GM12878 (cell line): ENCODE measurements at regions not wholly inside any gene's neighbourhood (a gene's known extent, or its start where the extent isn't known, plus 50 kb on each side); places are given as distances from the start of the nearest gene placed in this dataset.

Source experiments
- ATAC-seq: fragments of 200-7000 bp; cut with Tn5 transposase; 3 replicates; pipeline ENCODE4 v1.9.1; 2020; ENCODE audit warnings: mild to moderate bottlenecking, moderate library complexity
- BruUV-seq: library from RNA; stranded (reverse); fragments of 400-500 nt; replicated peaks from 2 replicates; lab custom pipeline; 2021; lab: Mats Ljungman, UMichigan
- CTCF ChIA-PET: fragments of 300-600 bp; sonication (Branson Sonifier 250); formaldehyde crosslinking; extraction: SDS; loops from one replicate; lab custom pipeline; 2021; ENCODE audit warnings: inconsistent platforms; lab: Yijun Ruan, JAX
- POLR2A ChIA-PET: fragments of 350-600 bp; formaldehyde crosslinking; extraction: SDS; loops from one replicate; lab custom pipeline; 2021; ENCODE audit warnings: inconsistent platforms; lab: Charles Lee
- RAD21 ChIA-PET: fragments of 300-600 bp; sonication (Branson Sonifier 250); formaldehyde crosslinking; loops from one replicate; lab custom pipeline; 2023; ENCODE audit warnings: antibody characterized with exemption; ENCODE audit not compliant: unreplicated experiment; lab: Charles Lee
- SMC1A ChIA-PET: fragments of 300-600 bp; sonication (Branson Sonifier 250); formaldehyde crosslinking; loops from one replicate; lab custom pipeline; 2023; ENCODE audit not compliant: unreplicated experiment, uncharacterized antibody; lab: Charles Lee
- DNase-seq: peaks from one replicate; pipeline ENCODE4 v3.0.0-alpha.2; 2011; ENCODE audit warnings: low read depth, low spot score
- FAIRE-seq: peaks from 3 replicates; lab custom pipeline; 2011; peaks lifted over from hg19 to GRCh38; lab: Jason Lieb, UNC
- H2AFZ ChIP-seq: 2 replicates; pipeline ENCODE4 v1.6.0; 2011; ENCODE audit warnings: low read depth, low read length, control low read depth; ENCODE audit not compliant: control insufficient read depth
- H3K27ac ChIP-seq: 2 replicates; pipeline ENCODE4 v1.5.1; 2011; ENCODE audit warnings: control low read depth; ENCODE audit not compliant: control insufficient read depth, insufficient read depth
- H3K27me3 ChIP-seq, 2 experiments: replicated peaks in 1 of 2; 2 replicates each; pipeline versions ENCODE4 v1.6.0 to v1.6.1; 2011; ENCODE audit warnings: low read length in 1 of 2; ENCODE audit not compliant: control insufficient read depth in 2 of 2, insufficient read depth in 2 of 2
- H3K36me3 ChIP-seq, 2 experiments: 2 replicates each; pipeline ENCODE4 v1.5.1; 2011; ENCODE audit warnings: low read length in 1 of 2; ENCODE audit not compliant: control insufficient read depth in 2 of 2, insufficient read depth in 2 of 2
- H3K4me1 ChIP-seq: 2 replicates; pipeline ENCODE4 v1.6.1; 2011; ENCODE audit warnings: mild to moderate bottlenecking, low read length, moderate library complexity, mixed read lengths; ENCODE audit not compliant: control insufficient read depth, insufficient read depth
- H3K4me2 ChIP-seq: 2 replicates; pipeline ENCODE4 v1.6.0; 2011; ENCODE audit warnings: control low read depth; ENCODE audit not compliant: control insufficient read depth, insufficient read depth
- H3K4me3 ChIP-seq: fragments of 200-600 bp; sonication (generic); 2 replicates; pipeline ENCODE4 v1.5.1; 2016
- H3K79me2 ChIP-seq: 2 replicates; pipeline ENCODE4 v1.6.0; 2011; ENCODE audit warnings: low read length; ENCODE audit not compliant: control insufficient read depth, insufficient read depth
- H3K9ac ChIP-seq: 2 replicates; pipeline ENCODE4 v1.8.0; 2011; ENCODE audit warnings: low read length, control low read depth, mixed read lengths; ENCODE audit not compliant: control insufficient read depth, insufficient read depth
- H3K9me3 ChIP-seq: replicated peaks from 3 replicates; pipeline ENCODE4 v1.5.1; 2011; ENCODE audit warnings: mild to moderate bottlenecking, low read length; ENCODE audit not compliant: control insufficient read depth, insufficient read depth
- H4K20me1 ChIP-seq: 2 replicates; pipeline ENCODE4 v1.6.0; 2011; ENCODE audit not compliant: control insufficient read depth, insufficient read depth
- CHD4 ChIP-seq: fragments of 200-600 bp; sonication (generic); IDR thresholded peaks from 2 replicates; pipeline ENCODE4 v1.6.1; 2016; ENCODE audit warnings: mild to moderate bottlenecking
- CREB1 ChIP-seq: IDR thresholded peaks from 2 replicates; pipeline ENCODE4 v1.6.1; 2012; ENCODE audit warnings: low read depth, mild to moderate bottlenecking, inconsistent platforms
- E2F8 ChIP-seq: fragments of 450-650 bp; IDR thresholded peaks from 2 replicates; pipeline ENCODE4 v1.6.1; 2018; ENCODE audit warnings: mild to moderate bottlenecking, low read depth, moderate library complexity; ENCODE audit not compliant: partially characterized antibody
- EED ChIP-seq: sonication (generic); IDR thresholded peaks from 2 replicates; pipeline ENCODE4 v1.6.1; 2016; ENCODE audit warnings: antibody characterized with exemption, low read depth
- EP300 ChIP-seq, 2 experiments: fragments of 150-350 bp in 1 of 2; IDR thresholded peaks; 2 replicates each; pipeline ENCODE4 v1.6.1; 2011 to 2012; ENCODE audit warnings: low read depth in 2 of 2, low read length in 2 of 2, borderline replicate concordance in 1 of 2, improper control_type of control experiment in 1 of 2, inconsistent platforms in 1 of 2; ENCODE audit not compliant: control insufficient read depth in 1 of 2
- FOS ChIP-seq: IDR thresholded peaks from 3 replicates; pipeline ENCODE4 v1.6.1; 2011; ENCODE audit warnings: borderline replicate concordance; ENCODE audit not compliant: insufficient read length; ENCODE audit errors: extremely low read depth
- MXI1 ChIP-seq: fragments of 150-350 bp; IDR thresholded peaks from 2 replicates; pipeline ENCODE4 v1.6.1; 2011; ENCODE audit warnings: low read depth, mild to moderate bottlenecking, inconsistent platforms, low read length, improper control_type of control experiment
- NR2C2 ChIP-seq: IDR thresholded peaks from 2 replicates; pipeline ENCODE4 v1.6.1; 2011; ENCODE audit warnings: borderline replicate concordance, low read depth; ENCODE audit not compliant: control insufficient read depth, insufficient read length
- RAD21 ChIP-seq: IDR thresholded peaks from 2 replicates; pipeline ENCODE4 v1.6.1; 2011; ENCODE audit warnings: mild to moderate bottlenecking, low read depth, low read length, moderate library complexity; ENCODE audit not compliant: insufficient read depth
- SMARCA5 ChIP-seq: fragments of 450-650 bp; IDR thresholded peaks from 2 replicates; pipeline ENCODE4 v1.6.1; 2017; ENCODE audit warnings: mild to moderate bottlenecking
- SP1 ChIP-seq: IDR thresholded peaks from one replicate; pipeline ENCODE4 v1.6.1; 2011; ENCODE audit warnings: low read depth, low read length
- TCF12 ChIP-seq: IDR thresholded peaks from 2 replicates; pipeline ENCODE4 v1.6.1; 2011; ENCODE audit warnings: low read depth, mild to moderate bottlenecking, low read length
- WRNIP1 ChIP-seq: IDR thresholded peaks from 2 replicates; pipeline ENCODE4 v1.6.1; 2011; ENCODE audit warnings: low read depth, low read length, improper control_type of control experiment, borderline replicate concordance
- ZNF217 ChIP-seq: fragments of 450-650 bp; IDR thresholded peaks from 2 replicates; pipeline ENCODE4 v1.6.1; 2017; ENCODE audit warnings: antibody characterized with exemption, mild to moderate bottlenecking
- ZNF274 ChIP-seq: IDR thresholded peaks from one replicate; pipeline ENCODE4 v1.8.0; 2011; ENCODE audit not compliant: insufficient read length, insufficient read depth
- WGBS: methylation state at CpG from one replicate; pipeline ENCODE4 v1.1.6; 2016; ENCODE audit warnings: low lambda C conversion rate; ENCODE audit not compliant: insufficient replicate concordance, insufficient coverage; ENCODE audit errors: missing lambda C conversion rate; 5-methylcytosine and 5-hydroxymethylcytosine counted together
- in situ Hi-C: fragments of 300-500 bp; cut with MboI; formaldehyde crosslinking; loops from 9 replicates; pipeline ENCODE4 v1.14.3; 2018; ENCODE audit warnings: mixed read lengths
- intact Hi-C: fragments of 100-400 bp; cut with micrococcal nuclease; formaldehyde crosslinking; loops from one replicate; pipeline ENCODE4 v1.14.2; 2022; ENCODE audit not compliant: unreplicated experiment
- TF ChIP-seq, protein P1 (sequence below): fragments of 450-650 bp; IDR thresholded peaks from 2 replicates; pipeline ENCODE4 v1.6.1; 2016; ENCODE audit warnings: mild to moderate bottlenecking
- TF ChIP-seq, protein P2 (sequence below): fragments of 450-650 bp; IDR thresholded peaks from 2 replicates; pipeline ENCODE4 v1.6.1; 2017; ENCODE audit warnings: mild to moderate bottlenecking, low read depth, inconsistent platforms; ENCODE audit not compliant: poor library complexity, severe bottlenecking

DNA sequence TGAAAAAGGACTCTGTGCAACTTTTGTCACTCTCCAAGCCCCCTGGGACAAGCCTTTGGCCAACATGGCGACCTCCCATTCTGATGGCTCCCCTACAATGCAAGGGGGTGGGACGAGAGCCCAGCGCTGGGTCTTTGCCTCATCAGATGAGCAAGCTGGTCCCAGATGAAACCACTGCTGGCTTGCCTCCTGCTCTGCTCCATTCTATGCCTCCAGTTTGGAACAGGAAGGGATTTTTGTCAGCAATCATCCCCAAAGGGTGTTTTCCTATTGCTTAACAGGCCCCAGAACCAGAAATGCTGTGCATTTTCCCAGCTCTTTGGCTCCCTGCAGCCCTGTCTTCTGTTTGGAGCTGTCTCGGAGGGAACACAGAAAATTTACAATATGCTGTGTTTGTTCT lies 412.7 kb downstream of the MAFB start (continued):
- TF ChIP-seq, protein P1, sequence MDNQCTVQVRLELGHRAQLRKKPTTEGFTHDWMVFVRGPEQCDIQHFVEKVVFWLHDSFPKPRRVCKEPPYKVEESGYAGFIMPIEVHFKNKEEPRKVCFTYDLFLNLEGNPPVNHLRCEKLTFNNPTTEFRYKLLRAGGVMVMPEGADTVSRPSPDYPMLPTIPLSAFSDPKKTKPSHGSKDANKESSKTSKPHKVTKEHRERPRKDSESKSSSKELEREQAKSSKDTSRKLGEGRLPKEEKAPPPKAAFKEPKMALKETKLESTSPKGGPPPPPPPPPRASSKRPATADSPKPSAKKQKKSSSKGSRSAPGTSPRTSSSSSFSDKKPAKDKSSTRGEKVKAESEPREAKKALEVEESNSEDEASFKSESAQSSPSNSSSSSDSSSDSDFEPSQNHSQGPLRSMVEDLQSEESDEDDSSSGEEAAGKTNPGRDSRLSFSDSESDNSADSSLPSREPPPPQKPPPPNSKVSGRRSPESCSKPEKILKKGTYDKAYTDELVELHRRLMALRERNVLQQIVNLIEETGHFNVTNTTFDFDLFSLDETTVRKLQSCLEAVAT: no peak
- no peak for TF ChIP-seq EED
- TF ChIP-seq SMARCA5: no peak
- TF ChIP-seq EP300 (IDR thresholded peaks at IDR 0.05; ENCODE audit: borderline replicate concordance in 1 of 2, control insufficient read depth in 1 of 2, low read depth in 2 of 2, low read length in 2 of 2): no peak

GRCh38 chr20:40275738-40276137 lies 413.3 kb downstream of the MAFB start:
- CTCF ChIA-PET: no interaction called here
- 53% methylated on average over 10 of the region's 10 CpGs for WGBS
- no peaks in the 10 kb centered on the region for H3K4me1 ChIP-seq

More at GRCh38 chr20:40275738-40276137, 413.3 kb downstream of the MAFB start:
- BruUV-seq: no TSS peak
- no peak for TF ChIP-seq TCF12
- TF ChIP-seq NR2C2: no peak
- no peak for TF ChIP-seq WRNIP1
- TF ChIP-seq MXI1: no peak
- no peak for TF ChIP-seq E2F8
- no peak for TF ChIP-seq CHD4
- TF ChIP-seq FOS: no peak
- TF ChIP-seq CREB1: no peak
- TF ChIP-seq ZNF274: no peak
- no peak for TF ChIP-seq SP1
- TF ChIP-seq ZNF217: no peak
- TF ChIP-seq, protein P2, sequence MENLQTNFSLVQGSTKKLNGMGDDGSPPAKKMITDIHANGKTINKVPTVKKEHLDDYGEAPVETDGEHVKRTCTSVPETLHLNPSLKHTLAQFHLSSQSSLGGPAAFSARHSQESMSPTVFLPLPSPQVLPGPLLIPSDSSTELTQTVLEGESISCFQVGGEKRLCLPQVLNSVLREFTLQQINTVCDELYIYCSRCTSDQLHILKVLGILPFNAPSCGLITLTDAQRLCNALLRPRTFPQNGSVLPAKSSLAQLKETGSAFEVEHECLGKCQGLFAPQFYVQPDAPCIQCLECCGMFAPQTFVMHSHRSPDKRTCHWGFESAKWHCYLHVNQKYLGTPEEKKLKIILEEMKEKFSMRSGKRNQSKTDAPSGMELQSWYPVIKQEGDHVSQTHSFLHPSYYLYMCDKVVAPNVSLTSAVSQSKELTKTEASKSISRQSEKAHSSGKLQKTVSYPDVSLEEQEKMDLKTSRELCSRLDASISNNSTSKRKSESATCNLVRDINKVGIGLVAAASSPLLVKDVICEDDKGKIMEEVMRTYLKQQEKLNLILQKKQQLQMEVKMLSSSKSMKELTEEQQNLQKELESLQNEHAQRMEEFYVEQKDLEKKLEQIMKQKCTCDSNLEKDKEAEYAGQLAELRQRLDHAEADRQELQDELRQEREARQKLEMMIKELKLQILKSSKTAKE: no peak
- TF ChIP-seq RAD21: no peak
- FAIRE-seq (no peak), ATAC-seq (no peak), DNase-seq (no peak)
- Histone ChIP-seq H3K4me2 (no peak overlapping the region), H2AFZ (no peak overlapping the region), H3K4me3 (no peak overlapping the region), H3K27ac (no peak overlapping the region), H3K9me3 (no peaks in the 10 kb centered on the region), H3K79me2 (no peaks in the 10 kb centered on the region), H3K9ac (no peak overlapping the region), H4K20me1 (no peaks in the 10 kb centered on the region), H3K27me3 (peaks cover 0 to 2% of the 10 kb centered on the region in 2 experiments; a peak in 2 of 4 replicates), H3K36me3 (no peaks in the 10 kb centered on the region)
- intact Hi-C loops: no loop called here
- SMC1A ChIA-PET: no interaction called here
- POLR2A ChIA-PET: no interaction called here
- in situ Hi-C loops: no loop called here
- RAD21 ChIA-PET: no interaction called here
